ENCODE measurements at regions not wholly inside any gene's neighbourhood (a gene's known extent, or its start where the extent isn't known, plus 50 kb on each side); places are given as distances from the start of the nearest gene placed in this dataset.

DNA sequence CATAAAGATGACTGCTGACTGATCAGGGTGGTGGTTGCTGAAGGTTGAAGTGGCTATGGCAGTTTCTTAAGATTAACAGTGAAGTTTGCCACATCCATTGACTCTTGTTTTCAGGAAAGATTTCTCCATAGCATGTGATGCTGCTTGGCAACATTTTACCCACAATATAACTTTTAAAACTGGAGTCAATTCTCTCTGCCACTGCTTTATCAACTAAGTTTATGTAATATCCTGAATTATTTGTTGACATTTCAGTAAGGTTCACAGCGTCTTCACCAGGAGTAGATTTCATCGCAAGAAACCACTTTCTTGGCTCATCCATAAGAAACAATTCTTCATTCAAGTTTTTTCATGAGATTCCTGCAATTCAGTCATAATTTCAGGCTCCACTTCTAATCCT lies 166.5 kb upstream of the SPRY1 start:
- no peak for ATAC-seq
- DNase-seq, result no peak
- Histone ChIP-seq H3K4me1 (no peaks in the 10 kb centered on the region), H3K4me3 (no peak overlapping the region), H3K36me3 (replicated peaks in 1 of 2; ENCODE audit: insufficient read depth in 1 of 2, low read depth in 2 of 2) (no peaks in the 10 kb centered on the region), H3K9me3 (no peaks in the 10 kb centered on the region), H3K27me3 (no peaks in the 10 kb centered on the region), H3K27ac (no peak overlapping the region)
- intact Hi-C loops (cut with DNase I), result no loop called here
- 64 to 79% methylated on average over 2 of the region's 2 CpGs for WGBS, 2 donors
- TF ChIP-seq, protein P1, sequence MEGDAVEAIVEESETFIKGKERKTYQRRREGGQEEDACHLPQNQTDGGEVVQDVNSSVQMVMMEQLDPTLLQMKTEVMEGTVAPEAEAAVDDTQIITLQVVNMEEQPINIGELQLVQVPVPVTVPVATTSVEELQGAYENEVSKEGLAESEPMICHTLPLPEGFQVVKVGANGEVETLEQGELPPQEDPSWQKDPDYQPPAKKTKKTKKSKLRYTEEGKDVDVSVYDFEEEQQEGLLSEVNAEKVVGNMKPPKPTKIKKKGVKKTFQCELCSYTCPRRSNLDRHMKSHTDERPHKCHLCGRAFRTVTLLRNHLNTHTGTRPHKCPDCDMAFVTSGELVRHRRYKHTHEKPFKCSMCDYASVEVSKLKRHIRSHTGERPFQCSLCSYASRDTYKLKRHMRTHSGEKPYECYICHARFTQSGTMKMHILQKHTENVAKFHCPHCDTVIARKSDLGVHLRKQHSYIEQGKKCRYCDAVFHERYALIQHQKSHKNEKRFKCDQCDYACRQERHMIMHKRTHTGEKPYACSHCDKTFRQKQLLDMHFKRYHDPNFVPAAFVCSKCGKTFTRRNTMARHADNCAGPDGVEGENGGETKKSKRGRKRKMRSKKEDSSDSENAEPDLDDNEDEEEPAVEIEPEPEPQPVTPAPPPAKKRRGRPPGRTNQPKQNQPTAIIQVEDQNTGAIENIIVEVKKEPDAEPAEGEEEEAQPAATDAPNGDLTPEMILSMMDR (IDR thresholded peaks at IDR 0.05), result no peak
- TF ChIP-seq POLR2A (IDR thresholded peaks at IDR 0.05), result no peak

DNA sequence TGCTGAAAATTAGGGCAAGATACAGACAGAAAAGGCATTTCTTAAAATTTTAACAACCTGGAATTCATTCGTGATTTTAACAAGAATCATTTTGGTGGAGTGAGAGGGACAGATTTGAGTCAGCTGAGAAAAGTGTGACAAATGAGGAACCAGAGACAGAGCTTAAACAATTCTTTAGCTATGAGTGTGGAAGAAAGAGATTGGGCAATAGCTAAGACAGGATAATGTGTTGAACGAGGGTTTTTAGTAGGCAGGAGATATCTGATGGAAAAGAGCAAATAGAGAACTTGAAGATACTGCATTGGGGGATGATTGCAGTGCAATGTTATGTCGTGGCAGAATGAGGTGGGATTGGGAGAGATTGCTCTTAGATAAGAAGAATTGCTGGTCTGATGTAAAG lies 164.2 kb upstream of the SPRY1 start:
- Histone ChIP-seq H3K4me3 (no peak overlapping the region), H3K27me3 (no peaks in the 10 kb centered on the region), H3K9me3 (no peaks in the 10 kb centered on the region), H3K36me3 (replicated peaks in 1 of 2; ENCODE audit: insufficient read depth in 1 of 2, low read depth in 2 of 2) (no peaks in the 10 kb centered on the region), H3K4me1 (no peaks in the 10 kb centered on the region), H3K27ac (peak overlapping the region in 1 of 4 donors; percentile 23)
- WGBS, 2 donors, result 42 to 77% methylated on average over 3 of the region's 3 CpGs
- intact Hi-C loops (cut with DNase I), result no loop called here
- DNase-seq, result no peak
- TF ChIP-seq, protein P1 (IDR thresholded peaks at IDR 0.05), result no peak
- no peak for TF ChIP-seq POLR2A (IDR thresholded peaks at IDR 0.05)
- no peak for ATAC-seq

DNA sequence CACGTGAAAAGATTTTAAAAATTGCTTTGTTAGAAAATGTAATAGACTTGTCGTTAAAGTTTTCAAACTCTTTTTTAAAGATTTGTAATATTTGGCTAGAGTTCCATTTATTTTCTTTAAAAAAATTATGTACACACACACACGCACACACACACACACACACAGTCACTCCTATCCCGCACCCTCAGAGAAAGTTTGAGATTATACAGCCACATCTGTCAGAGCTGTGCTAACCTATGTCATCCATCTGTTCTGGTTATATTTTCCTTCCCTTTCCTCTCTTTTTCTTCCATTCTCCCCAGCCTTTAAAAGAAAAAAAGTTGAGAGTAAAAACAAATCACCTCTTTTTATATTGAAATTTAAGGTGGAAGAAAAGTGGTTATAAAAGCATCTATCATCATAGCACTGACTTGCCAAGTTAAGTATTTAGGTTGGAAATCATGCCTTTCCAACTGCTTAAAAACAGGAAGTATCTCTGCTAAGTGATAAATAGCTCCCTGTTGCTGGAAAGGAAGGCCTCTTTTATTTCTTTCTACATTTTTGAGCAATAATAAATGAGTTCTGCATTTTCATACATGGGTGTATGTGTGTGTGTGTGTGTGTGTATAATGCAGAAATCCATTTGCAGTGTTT lies 163.3 kb upstream of the SPRY1 start:
- H3K27me3 ChIP-seq, result no peaks in the 10 kb centered on the region
- no peaks in the 10 kb centered on the region for H3K4me1 ChIP-seq
- ATAC-seq, result no peak
- no peaks in the 10 kb centered on the region for H3K36me3 ChIP-seq (replicated peaks in 1 of 2; ENCODE audit: insufficient read depth in 1 of 2, low read depth in 2 of 2)
- no peak for DNase-seq
- intact Hi-C loops (cut with DNase I), result no loop called here
- H3K4me3 ChIP-seq, result no peak overlapping the region
- peak overlapping the region in 1 of 4 donors; percentile 16 for H3K27ac ChIP-seq
- TF ChIP-seq POLR2A (IDR thresholded peaks at IDR 0.05), result no peak
- TF ChIP-seq, protein P1 (IDR thresholded peaks at IDR 0.05), result no peak
- WGBS, 2 donors, result 63 to 77% methylated on average over 4 of the region's 4 CpGs
- H3K9me3 ChIP-seq, result no peaks in the 10 kb centered on the region

DNA sequence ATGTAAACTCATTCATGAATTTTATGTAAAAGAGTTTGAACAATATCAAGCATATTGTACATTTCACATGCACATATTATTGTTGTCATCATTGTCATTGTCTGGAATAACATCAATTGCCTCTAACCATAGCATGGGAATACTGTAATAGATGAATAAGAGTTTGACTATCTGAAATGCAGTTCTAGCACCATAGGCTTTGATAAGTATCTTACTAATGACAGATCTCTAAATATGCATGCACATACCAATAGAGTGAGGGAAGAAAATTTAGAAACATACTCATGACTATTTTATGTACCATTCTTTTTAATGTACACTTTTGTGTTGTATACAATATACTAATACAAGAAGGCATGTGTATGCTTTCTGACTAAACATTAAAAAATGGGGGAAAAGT lies 161.6 kb upstream of the SPRY1 start:
- no peak overlapping the region for H3K27ac ChIP-seq
- intact Hi-C loops (cut with DNase I), result no loop called here
- ATAC-seq (no peak), DNase-seq (no peak)
- H3K36me3 ChIP-seq (replicated peaks in 1 of 2; ENCODE audit: insufficient read depth in 1 of 2, low read depth in 2 of 2), result no peaks in the 10 kb centered on the region
- TF ChIP-seq, protein P1 (IDR thresholded peaks at IDR 0.05), result no peak
- TF ChIP-seq POLR2A (IDR thresholded peaks at IDR 0.05), result no peak
- H3K9me3 ChIP-seq, result no peaks in the 10 kb centered on the region
- no peaks in the 10 kb centered on the region for H3K27me3 ChIP-seq
- no peaks in the 10 kb centered on the region for H3K4me1 ChIP-seq
- H3K4me3 ChIP-seq, result no peak overlapping the region

DNA sequence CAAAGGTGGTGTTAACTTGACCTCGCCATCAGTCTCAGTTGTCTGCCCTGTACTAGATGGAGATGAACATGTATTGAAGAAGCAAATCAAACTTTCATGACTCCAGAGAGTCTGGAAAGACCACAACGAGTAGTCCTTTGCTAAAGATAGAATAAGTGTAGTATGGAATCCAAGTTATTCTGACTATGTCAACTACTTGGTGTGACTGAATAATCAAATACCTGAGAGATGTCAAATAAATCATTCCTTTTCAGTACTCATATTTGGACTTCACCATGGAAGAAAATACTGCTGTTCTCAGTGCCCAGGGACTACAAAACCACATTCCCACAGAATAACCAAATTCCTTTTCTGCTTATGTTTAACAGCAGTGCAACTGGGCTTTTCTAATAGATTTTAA lies 161.2 kb upstream of the SPRY1 start:
- no peaks in the 10 kb centered on the region for H3K36me3 ChIP-seq (replicated peaks in 1 of 2; ENCODE audit: insufficient read depth in 1 of 2, low read depth in 2 of 2)
- 67 to 72% methylated on average over 2 of the region's 2 CpGs for WGBS, 2 donors
- intact Hi-C loops (cut with DNase I), result no loop called here
- ATAC-seq (no peak), DNase-seq (no peak)
- H3K4me3 ChIP-seq, result no peak overlapping the region
- no peaks in the 10 kb centered on the region for H3K4me1 ChIP-seq
- no peak overlapping the region for H3K27ac ChIP-seq
- no peaks in the 10 kb centered on the region for H3K9me3 ChIP-seq
- TF ChIP-seq POLR2A (IDR thresholded peaks at IDR 0.05), result no peak
- TF ChIP-seq, protein P1 (IDR thresholded peaks at IDR 0.05), result no peak
- no peaks in the 10 kb centered on the region for H3K27me3 ChIP-seq
